ENCODE measurements at regions not wholly inside any gene's neighbourhood (a gene's known extent, or its start where the extent isn't known, plus 50 kb on each side); places are given as distances from the start of the nearest gene placed in this dataset.
"Not testable (repeated sequence)": the region's sequence is repeated elsewhere in the genome, so short reads cannot be mapped to it uniquely, and the experiment has no call there.

DNA sequence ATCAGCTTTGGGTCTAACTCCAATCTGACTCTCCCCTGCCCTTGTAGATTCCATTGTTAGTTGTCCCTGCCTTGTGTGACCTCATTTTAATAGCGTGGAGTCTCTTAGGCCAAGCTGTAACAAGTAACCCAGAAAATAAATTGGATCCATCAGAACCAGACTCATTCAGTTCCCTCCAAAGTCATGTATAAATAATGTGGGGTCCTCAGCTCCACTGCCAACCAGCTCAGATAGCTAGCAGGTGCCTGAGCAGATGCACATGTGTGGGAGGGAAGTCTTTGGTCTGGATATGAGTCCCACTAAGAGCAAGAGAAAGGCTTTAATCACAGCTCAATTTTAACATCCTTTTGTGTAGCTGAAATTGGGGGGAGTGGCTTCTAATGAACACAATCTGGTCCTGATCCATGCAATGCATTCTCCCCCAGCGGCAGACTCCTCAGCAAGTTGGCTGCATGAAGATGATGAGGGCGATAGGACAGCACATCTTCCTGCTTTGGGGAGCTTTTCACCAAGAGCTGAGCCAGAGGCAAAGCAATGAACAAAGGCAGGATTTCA is 151.6 kb downstream of the ABCC12 start:
- DNase-seq (ENCODE audit: low read depth) = no peak

DNA sequence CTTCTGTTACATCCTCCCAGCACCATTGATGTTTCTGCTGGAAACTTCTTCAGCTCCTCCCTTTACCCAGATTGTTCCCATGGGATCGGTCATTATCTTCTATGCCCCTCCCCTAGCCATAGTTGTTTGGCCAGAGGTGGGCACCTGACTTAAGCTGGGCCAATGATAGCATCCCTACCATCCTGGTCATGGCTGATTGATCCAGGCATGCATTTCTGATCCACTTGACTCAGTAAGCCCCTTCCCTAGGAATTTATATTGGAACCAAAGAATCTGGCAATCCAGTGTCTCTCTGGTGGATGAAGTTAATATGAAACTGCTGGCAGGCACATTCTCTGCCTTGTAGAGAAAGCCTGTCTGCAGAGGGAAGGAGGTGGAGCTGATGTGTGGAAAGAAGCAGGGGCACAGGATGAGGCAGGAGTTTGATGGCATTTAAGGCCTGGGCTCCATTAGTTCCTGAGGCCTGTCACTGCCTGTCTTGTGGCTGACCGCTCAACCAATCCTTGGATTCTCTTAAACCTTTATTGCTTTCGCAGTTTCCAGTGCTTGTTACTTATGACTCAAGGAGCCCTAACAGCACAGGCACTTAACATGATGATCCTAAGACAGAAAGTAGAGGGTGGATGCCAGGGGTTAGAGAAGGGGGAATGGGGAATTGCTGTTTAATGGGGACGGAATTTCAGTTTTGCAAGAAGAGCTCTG is 152.4 kb downstream of the ABCC12 start:
- DNase-seq (ENCODE audit: low read depth) = peak; percentile 19

DNA sequence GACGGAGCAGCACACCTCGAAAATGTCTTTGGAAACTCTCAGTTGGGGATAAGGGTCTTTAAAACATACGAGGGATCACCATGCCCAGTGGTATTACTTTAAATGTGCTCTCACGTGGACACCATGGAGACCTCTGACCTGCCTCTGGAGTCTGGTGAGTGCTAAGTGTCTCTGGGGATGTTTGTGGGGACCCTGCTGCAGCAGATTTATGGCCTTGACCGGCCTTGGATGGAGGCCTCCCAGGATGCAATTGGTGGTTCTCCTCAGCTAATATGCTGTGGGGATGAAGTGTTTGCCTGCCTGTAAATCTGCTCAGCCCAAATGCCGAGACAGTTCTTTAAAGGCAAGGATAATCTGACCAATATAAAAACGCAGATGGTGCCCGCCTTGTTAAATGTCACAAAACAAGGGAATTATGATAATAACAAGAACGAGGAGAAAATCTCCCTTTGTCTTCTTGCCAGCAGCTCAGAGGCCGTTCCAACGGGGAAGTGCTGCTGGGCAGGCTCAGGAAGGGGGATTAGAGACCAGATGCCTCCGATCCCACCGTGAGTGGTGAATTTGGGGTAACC is 154.4 kb downstream of the ABCC12 start:
- no peak for DNase-seq (ENCODE audit: low read depth)

- DNase-seq (ENCODE audit: low read depth) = no peak
Measured at GRCh38 chr16:48000622-48001021, 155.2 kb downstream of the ABCC12 start.

- DNase-seq (ENCODE audit: low read depth) = no peak
Measured at GRCh38 chr16:47999595-47999994, 156.2 kb downstream of the ABCC12 start.

DNA sequence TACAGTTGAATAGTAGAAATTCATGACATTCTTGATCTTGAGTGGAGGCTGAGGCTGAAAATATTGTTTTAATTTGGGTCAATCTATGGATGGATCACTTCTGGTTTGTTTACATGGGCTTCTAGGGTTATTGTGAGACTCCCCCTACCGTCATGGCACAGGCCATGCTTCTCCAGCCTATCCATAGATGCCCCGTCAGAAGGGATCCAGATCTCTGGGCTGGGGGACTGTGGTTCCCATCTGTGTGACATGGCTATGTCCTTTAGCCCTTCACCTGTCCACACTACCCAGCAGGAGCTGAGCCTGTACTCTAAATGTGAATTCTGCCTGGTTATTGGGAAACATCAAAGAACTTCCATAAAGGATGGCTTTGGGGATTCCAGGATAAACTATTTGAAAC is 160.4 kb downstream of the ABCC12 start:
- no peak for DNase-seq (ENCODE audit: low read depth)

- DNase-seq (ENCODE audit: low read depth) = no peak
Measured at GRCh38 chr16:47991491-47991890, 164.3 kb downstream of the ABCC12 start.

DNA sequence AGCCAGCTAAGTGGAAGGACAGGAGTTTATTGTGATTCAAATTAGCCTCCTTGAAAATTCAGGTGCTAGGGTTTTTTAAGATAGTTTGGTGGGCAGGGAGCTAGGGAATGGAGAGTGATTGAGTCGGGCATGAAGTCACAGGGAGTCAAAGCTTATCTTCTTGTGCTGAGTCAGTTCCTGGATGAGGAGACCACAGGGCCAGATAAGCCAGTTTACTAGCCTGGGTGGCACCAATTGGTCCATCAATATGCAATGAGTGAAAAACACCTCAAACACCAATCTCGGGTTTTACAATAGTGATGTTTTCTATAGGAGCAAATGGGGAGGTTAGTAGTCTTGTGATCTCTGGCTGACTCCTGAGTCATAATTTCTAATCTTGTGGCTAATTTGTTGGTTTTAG is 165.1 kb downstream of the ABCC12 start:
- DNase-seq (ENCODE audit: low read depth) = peak; percentile 19

DNA sequence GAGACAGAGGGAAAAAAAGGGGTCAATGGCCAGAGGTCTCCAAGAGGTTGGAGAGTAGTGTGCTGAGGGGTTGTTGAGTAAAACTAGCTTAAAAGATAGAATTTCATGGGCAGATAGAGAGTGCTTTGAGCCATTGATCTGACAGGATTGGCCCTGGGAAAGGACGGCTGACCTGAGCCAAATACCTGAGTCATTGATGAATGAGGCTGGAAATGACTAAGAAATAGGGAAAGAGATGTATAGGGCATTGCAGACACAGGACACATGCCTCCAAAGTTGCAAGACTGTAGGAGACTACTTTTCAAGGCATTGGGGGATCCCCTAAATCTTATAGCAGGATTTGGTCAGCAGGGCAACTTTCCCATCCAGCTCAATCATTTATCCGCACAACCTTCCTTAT is 168.7 kb downstream of the ABCC12 start:
- no peak for DNase-seq (ENCODE audit: low read depth)

- no peak for DNase-seq (ENCODE audit: low read depth)
Measured at GRCh38 chr16:47986031-47986430, 169.8 kb downstream of the ABCC12 start.

GRCh38 chr16:47984669-47985068 is 171.1 kb downstream of the ABCC12 start:
- no peak for DNase-seq (ENCODE audit: low read depth)

- DNase-seq (ENCODE audit: low read depth) = peak; percentile 48
Measured at GRCh38 chr16:47983999-47984580, 171.7 kb downstream of the ABCC12 start.

- DNase-seq (ENCODE audit: low read depth) = no peak
Measured at GRCh38 chr16:47980212-47980611, 175.6 kb downstream of the ABCC12 start.

GRCh38 chr16:47979616-47980182 is 176.1 kb downstream of the ABCC12 start:
- no peak for DNase-seq (ENCODE audit: low read depth)

DNA sequence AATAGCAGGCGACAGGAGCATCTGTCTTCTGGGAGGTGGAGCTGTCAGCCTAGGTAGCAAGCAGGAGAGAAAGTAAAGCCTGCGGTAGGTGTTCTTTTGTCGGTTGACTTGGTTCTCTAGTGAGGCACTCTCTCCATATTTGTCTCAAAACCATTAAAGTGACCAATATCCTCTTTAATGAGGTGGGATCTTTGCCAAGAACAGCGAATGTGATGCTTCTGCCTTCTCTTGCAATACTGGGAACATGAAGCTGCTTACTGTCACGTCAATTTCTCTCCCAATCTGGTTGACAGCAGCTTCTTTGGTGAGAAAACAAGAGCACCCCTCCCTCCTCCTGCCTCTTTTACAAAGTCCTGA is 176.7 kb downstream of the ABCC12 start:
- no peak for DNase-seq (ENCODE audit: low read depth)

DNA sequence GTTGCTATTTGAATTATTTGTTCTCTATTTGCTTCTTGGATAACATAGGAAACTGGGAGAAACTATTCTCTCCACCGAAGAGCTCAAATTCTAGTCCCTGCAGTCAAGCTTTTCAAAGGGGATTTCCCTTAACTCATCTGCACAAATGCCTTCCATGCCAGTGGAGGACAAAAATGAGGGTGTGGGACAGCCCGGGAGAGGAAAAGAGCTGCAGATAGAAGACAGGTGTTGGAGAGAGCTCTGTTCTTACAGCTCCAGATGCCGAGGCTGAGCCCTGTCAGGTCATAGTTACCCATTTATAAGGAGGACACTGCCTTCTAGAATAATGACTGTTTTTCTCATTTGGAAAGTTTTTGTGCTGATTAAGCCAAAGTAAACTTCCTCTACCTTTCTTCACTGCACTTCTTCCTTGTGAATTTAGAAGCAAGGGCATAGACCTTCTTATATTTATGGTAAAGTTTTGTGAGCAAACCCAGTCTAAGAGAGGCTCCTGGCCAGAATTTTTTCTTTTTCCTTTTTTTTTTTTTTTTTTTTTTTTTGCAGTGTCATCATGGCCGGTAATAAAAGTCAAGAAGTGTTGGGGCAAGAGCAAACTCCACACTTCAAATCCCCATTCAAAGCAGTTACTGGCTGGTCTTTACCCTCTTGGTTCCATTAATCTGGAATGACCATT is 177.2 kb downstream of the ABCC12 start:
- DNase-seq (ENCODE audit: low read depth) = no peak

GRCh38 chr16:47977802-47978201 is 178.0 kb downstream of the ABCC12 start:
- no peak for DNase-seq (ENCODE audit: low read depth)

DNA sequence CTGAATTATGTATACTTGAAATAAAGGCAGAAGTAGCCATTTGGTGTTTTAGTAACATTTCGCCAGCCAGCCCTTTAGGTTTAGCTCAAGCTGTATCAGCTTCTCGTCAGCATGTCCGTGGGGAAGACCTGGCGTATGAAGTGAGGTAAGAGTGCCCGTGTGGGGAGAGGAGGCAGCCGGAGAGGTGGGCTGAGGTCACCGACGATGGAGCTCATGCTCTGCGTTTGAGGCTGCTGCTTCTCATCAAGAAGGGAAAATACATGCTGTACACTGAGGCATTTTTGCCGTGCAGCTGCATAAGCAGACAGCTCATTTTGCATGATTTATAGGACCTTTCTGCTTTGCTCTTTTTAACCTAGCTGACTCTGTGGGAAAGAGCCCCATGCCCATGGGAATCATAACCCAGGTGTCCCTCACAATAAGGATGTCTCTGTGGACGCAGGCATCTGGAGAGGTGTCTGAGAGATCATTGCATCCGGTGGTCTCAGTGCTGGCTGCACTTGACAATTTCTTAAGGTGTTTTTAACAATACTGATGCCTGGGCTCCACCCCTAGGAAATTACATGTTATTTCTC is 179.1 kb downstream of the ABCC12 start:
- no peak for DNase-seq (ENCODE audit: low read depth)

GRCh38 chr16:47974971-47975370 is 180.8 kb downstream of the ABCC12 start:
- DNase-seq (ENCODE audit: low read depth) = not testable (repeated sequence)

DNA sequence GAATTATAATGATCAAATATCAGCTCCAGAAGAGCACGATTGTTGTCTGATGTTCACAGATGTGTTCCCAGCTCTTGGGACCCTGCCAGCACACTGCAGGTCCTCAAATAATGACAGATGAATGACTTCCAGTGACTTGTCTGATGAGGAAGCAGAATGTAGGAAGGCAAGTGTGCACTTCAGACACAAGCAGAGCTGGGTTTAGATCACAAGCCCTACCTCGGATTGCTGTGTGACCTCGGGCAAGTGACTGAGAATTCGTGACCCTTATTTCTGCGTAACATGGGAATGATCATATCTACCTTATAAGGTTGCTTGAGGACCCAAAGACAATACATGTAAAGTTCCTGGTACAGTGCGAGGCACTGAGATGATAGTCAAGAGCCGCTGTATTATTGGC is 182.2 kb downstream of the ABCC12 start:
- DNase-seq (ENCODE audit: low read depth) = no peak

GRCh38 chr16:47972246-47972985 is 183.4 kb downstream of the ABCC12 start:
- no peak for DNase-seq (ENCODE audit: low read depth)
